Posterior vena cava (tissue), 2 donors: ENCODE measurements at regions not wholly inside any gene's neighbourhood (a gene's known extent, or its start where the extent isn't known, plus 50 kb on each side); places are given as distances from the start of the nearest gene placed in this dataset.
"Not testable (repeated sequence)": the region's sequence is repeated elsewhere in the genome, so short reads cannot be mapped to it uniquely, and the experiment has no call there.

Experiments used
- DNase-seq: peaks from one replicate; pipeline ENCODE4 v3.0.0-alpha.2; 2020; ENCODE audit warnings: low spot score
- intact Hi-C, 2 donors: fragments of 100-400 bp; cut with DNase I; formaldehyde crosslinking; loops; one replicate each; pipeline versions ENCODE4 v1.14.1 to v1.14.2; 2022 to 2023
- donor health status: DM: yes; HTN: yes; CAD: no.
- donor health status: DM: yes; HTN: yes; CAD: no.

DNA sequence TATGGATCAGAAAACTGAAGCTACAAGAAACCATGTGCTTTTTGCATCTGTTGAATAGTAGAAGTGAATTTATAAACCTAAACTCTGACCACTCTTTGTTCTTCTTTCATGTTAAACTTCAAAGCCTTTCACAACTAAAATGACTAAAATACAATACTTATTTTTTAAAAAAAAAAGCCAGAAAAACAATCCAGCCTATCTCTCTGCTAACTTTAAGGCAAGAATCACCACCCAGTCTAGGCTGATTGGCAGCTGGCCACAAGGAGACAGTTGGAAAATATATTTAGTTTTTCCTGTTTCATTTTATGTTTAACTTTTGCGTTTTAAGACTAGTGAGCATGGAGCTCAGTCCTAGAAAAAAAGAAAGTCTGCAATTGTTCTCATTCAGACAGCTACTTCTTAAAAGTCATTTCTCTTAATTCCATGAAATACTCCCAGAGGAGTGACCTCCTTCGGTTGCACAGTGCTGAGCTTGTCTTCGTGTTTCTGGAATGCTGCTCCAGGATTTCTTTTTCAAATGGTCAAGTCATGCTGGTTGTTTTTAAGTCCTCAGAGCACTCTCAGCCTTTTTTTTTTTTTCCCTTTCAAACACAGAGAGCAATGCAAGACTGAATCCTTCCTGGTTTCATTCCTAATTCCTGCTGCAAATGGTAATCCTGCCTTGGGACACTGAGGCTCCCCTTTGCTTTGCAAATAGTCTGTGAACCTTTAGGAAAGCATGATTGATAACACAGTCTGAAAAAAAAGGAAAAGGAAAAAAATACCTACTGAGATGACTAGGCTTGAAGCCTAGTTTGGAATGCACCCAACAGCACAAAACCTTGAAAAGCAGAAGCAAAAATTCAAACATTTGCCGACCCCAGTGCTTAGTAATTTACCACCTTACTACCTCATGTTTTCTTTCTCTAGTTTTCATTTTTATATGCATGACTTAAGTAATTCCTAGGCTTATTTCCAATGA, 233.3 kb upstream of the DAAM1 start:
- intact Hi-C loops, result no loop called here
- DNase-seq, result no peak

DNA sequence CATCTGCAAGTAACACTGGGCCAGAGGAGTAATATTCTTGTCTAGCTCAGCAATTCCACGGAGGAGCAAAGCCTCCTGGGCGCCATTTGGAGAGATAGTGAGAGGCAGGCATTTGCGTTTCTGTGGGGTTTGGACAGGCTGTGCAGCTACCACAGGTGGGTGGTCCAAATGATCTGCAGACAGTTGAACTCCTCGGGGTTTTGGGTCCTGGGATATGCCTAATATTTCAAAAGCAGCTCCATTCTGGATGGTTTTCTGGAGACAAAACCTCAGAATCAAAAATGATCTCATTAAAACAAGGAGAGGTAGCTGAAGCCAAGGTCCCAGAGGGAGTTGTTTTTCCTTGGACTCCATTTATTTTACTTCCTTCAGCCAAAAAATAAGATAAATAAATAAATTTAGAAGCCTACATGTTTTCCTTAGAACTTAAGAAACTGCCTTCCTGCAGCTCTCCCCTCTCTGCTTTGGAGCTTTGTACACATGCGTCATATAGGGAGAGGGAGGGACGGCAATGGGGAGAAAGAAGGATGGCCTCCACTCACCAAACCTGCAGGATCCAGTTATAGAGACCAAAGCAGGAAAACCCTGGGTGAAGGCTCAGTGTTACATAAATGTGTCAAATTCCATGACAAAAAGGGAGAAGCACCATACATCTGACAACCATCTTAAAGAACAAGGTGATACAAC, 227.3 kb upstream of the DAAM1 start:
- DNase-seq, result no peak
- intact Hi-C loops, result no loop called here

DNA sequence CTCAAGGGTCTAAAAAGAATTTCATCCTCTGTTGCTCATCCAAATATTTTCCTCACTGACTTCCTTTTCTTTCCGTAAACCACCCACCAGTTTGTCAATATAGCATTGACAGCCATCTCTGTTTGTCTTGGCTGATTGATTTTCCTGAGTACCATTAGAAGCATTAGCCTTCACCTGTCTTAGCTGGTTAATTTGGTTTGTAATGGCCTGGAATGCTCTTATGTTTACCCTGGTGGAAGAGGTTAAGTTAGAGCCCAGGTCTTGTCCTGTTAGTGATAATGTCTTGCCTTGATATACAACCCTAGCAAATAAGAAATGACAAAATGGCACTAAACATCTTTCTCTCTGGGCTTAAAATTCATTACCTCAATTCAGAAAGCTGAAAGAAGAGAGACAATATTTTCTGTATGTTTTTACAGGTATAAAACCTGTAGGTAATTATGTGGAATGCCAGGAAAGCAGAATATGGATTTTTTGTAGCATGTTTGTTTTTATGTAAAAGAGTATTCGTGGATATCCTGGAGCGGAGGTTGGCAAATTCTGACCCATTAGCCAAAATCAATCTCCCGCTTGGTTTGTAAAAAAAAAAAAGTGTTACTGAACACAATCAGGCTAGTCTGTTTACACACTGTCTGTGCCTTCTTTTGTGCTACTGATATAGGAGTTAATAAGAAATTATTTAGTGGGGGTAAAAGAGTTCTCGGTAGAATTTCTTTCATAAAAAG, 224.4 kb upstream of the DAAM1 start:
- DNase-seq, result no peak
- intact Hi-C loops, result no loop called here

- DNase-seq, result no peak
- intact Hi-C loops, result no loop called here
Observed at GRCh38 chr14:58964598-58964928, 223.9 kb upstream of the DAAM1 start.

DNA sequence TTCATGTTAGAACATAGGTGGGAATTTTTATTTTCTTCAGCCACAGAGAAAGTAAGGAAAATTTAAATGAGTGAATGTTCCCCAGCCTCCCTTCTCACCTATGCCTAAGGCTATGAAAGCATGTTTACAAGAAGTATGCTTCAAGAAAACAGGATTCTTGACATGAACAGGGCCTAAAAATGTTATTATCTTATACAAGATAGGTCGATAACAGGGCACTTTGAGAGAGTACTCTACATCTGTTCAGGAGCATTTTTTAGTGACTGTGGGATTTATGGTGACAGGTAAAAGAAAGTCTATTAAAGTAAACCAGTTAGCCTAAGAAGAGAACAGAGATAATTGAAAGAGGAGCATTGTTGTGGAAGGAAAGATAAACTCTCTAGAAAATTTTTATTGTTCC, 222.9 kb upstream of the DAAM1 start:
- no peak for DNase-seq
- intact Hi-C loops, result no loop called here

DNA sequence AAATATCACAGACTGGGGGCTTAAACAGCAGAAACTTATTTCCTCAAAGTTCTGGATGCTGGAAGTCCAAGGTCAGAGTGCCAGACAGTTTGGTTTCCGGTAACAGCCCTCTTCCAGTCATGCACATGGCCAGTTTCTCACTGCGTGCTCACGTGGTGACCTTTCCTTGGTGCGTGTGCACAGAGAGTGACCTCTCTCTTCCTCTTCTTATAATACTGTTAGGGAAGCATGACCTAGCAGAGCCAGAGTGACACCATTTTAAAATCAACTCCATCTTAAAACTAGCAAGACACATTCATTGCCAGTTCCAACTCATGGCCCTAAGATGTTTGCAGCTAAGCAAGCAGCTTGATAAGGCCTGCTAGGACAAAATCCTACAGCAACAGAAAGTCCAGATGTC, 221.5 kb upstream of the DAAM1 start:
- DNase-seq, result no peak
- intact Hi-C loops, result no loop called here

- intact Hi-C loops, result no loop called here
- DNase-seq, result no peak
Observed at GRCh38 chr14:58969951-58970751, 218.3 kb upstream of the DAAM1 start.

GRCh38 chr14:58972233-58973017, 216.0 kb upstream of the DAAM1 start:
- no peak for DNase-seq
- intact Hi-C loops, result no loop called here

- intact Hi-C loops, result no loop called here
Observed at GRCh38 chr14:58977366-58977765, 211.1 kb upstream of the DAAM1 start.

GRCh38 chr14:58978343-58978742, 210.1 kb upstream of the DAAM1 start:
- no peak for DNase-seq
- intact Hi-C loops, result no loop called here

More at GRCh38 chr14:58977366-58977765, 211.1 kb upstream of the DAAM1 start:
- no peak for DNase-seq

DNA sequence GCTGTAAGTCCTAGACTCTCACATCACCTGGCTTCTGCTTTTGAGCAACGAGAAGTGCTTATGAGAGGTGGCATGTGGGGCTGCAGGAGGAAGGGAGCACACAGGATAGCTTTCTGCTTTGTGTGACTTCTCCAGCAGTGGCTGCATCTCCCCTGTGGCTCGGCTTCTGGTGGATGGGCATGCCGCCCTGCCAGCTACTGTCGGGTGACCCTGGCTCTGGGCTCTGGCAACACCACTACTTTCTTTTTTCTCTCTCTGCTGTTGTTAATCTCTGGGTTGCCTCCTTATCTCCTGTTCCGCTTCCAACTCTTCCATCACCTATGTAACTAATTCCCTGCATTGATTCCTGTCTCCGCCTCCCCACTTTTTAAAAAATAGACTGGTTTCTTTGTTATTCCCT, 209.1 kb upstream of the DAAM1 start:
- intact Hi-C loops, result no loop called here
- no peak for DNase-seq

- intact Hi-C loops, result no loop called here
- DNase-seq, result no peak
Observed at GRCh38 chr14:58981840-58982239, 206.6 kb upstream of the DAAM1 start.

GRCh38 chr14:58985786-58986185, 202.7 kb upstream of the DAAM1 start:
- intact Hi-C loops, result no loop called here
- DNase-seq, result no peak

DNA sequence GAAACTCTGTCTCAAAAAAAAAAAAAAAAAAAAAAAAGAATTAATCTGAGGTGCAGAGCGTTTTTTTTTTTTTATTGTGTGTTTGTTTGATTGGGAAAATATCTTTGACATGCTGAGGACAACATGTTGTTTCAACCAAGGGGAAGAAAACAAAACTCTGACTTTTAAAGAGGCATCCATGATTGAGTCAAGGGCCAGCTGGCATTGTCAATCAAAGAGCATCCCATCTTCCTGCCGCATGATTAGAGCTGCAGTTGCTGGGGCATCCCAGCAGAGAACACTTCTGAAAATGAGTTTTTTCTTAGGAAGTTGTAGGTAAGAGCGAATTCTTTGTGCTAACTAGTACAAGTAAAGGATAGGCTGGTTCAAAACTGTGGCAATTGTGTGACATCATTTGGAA, 200.9 kb upstream of the DAAM1 start:
- no peak for DNase-seq
- intact Hi-C loops, result no loop called here

DNA sequence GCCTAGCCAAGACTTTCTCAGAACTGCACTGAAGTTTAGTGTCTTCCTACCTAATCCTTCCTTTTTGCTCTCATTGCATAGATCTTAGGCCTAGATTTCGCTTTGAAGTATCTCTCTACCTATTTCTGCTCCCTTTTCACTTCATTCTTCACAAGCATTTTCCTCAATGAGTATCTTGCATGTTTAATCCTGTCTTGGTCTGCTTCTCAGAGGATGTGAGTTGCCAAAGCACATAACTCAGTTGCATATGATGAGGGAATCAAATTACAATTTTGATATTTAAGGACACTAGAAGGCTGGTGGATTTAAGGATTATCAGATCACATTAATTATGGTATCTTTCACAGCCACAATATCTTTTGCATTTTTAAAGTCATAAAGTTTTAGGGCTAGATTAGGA, 195.5 kb upstream of the DAAM1 start:
- DNase-seq, result no peak
- intact Hi-C loops, result no loop called here

DNA sequence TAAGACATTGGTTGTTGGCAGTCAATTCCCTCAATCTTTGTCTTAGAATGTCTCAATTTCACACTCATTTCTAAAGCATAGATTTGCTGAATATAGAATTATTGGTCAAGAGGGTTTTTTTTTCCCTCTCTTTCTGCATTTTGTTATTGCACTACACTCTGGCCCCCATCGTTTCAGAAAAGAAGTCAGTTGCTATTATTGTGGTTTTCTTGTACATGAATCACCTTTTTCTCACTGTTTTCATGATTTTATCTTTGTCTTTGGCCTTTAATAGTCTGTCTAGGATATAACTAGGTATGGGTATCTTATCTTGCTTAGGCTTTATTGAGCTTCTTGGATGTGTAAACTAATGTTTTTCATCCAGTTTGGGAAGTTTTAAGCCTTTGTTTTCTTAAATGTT, 194.3 kb upstream of the DAAM1 start:
- intact Hi-C loops, result no loop called here
- DNase-seq, result no peak

GRCh38 chr14:59004012-59004411, 184.5 kb upstream of the DAAM1 start:
- no peak for DNase-seq

GRCh38 chr14:59006179-59006578, 182.3 kb upstream of the DAAM1 start:
- intact Hi-C loops, DNase-seq: not testable (repeated sequence)

More at GRCh38 chr14:59004012-59004411, 184.5 kb upstream of the DAAM1 start:
- intact Hi-C loops, result no loop called here

- no peak for DNase-seq
- intact Hi-C loops, result no loop called here
Observed at GRCh38 chr14:59009967-59010366, 178.5 kb upstream of the DAAM1 start.
